ENCODE measurements at regions not wholly inside any gene's neighbourhood (a gene's known extent, or its start where the extent isn't known, plus 50 kb on each side); places are given as distances from the start of the nearest gene placed in this dataset.

DNA sequence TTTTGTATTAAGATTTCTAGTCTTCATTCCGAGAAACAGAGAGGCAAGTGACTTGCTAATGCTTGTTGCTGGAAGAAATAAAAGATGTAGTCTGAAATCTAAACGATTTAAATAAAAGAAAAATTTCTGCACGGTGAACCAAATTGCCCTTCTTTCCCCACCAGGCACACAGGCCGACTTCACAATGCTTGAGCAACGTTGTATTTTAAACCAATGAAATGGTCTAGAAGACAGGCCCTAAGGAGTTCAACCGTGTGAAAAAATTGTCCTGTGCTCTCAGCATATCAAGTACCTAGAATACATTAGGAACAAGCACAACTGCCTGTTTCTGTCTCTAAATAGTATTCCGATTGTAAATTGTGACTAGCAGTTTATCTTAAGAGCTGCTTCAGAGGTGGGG lies 308.8 kb upstream of the SOX4 start:
- Histone ChIP-seq H4K20me1 (ENCODE audit: control insufficient read depth, insufficient read depth, low read length, poor library complexity, severe bottlenecking) (no peaks in the 10 kb centered on the region), H3K79me2 (ENCODE audit: control insufficient read depth, insufficient read depth, low read length) (no peaks in the 10 kb centered on the region), H3K27me3 (replicated peaks in 1 of 4; ENCODE audit: control extremely low read depth in 1 of 4, control insufficient read depth in 3 of 4, insufficient read depth in 4 of 4, low read length in 3 of 4) (no peaks in the 10 kb centered on the region), H3K4me3 (ENCODE audit: control extremely low read depth in 1 of 5, extremely low read depth in 1 of 5, insufficient read depth in 1 of 5, low read depth in 2 of 5, low read length in 4 of 5) (no peak overlapping the region), H3K36me3 (replicated peaks in 1 of 2; ENCODE audit: control extremely low read depth in 1 of 2, control insufficient read depth in 1 of 2, extremely low read depth in 1 of 2, insufficient read depth in 2 of 2, low read length in 1 of 2) (no peaks in the 10 kb centered on the region), H3K27ac (ENCODE audit: low read length in 2 of 2) (no peak overlapping the region), H3K4me2 (replicated peaks; ENCODE audit: low read depth, low read length, poor library complexity, severe bottlenecking) (no peak overlapping the region), H3K4me1 (ENCODE audit: control insufficient read depth in 2 of 2, insufficient read depth in 2 of 2, low read length in 2 of 2) (no peaks in the 10 kb centered on the region), H3K9ac (ENCODE audit: low read length) (no peak overlapping the region), H3K9me3 (ENCODE audit: control extremely low read depth in 1 of 3, control insufficient read depth in 2 of 3, insufficient read depth in 1 of 3, low read length in 2 of 3) (no peaks in the 10 kb centered on the region), H2AFZ (ENCODE audit: insufficient read depth, low read depth, low read length, poor library complexity, severe bottlenecking) (no peak overlapping the region)
- TF ChIP-seq EZH2 (IDR thresholded peaks at IDR 0.05; ENCODE audit: borderline replicate concordance, insufficient read depth, low read depth, low read length, poor library complexity, severe bottlenecking) = no peak
- TF ChIP-seq, protein P1, sequence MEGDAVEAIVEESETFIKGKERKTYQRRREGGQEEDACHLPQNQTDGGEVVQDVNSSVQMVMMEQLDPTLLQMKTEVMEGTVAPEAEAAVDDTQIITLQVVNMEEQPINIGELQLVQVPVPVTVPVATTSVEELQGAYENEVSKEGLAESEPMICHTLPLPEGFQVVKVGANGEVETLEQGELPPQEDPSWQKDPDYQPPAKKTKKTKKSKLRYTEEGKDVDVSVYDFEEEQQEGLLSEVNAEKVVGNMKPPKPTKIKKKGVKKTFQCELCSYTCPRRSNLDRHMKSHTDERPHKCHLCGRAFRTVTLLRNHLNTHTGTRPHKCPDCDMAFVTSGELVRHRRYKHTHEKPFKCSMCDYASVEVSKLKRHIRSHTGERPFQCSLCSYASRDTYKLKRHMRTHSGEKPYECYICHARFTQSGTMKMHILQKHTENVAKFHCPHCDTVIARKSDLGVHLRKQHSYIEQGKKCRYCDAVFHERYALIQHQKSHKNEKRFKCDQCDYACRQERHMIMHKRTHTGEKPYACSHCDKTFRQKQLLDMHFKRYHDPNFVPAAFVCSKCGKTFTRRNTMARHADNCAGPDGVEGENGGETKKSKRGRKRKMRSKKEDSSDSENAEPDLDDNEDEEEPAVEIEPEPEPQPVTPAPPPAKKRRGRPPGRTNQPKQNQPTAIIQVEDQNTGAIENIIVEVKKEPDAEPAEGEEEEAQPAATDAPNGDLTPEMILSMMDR (IDR thresholded peaks at IDR 0.05) = no peak
- no CpG with 5 or more reads among the region's 7 CpGs for WGBS (ENCODE audit: insufficient coverage)
- H3K9me3 Mint-ChIP-seq (ENCODE audit: insufficient read depth) = no peaks in the 10 kb centered on the region
- no peak overlapping the region for H3K27ac Mint-ChIP-seq
- no peak overlapping the region for H3K4me3 Mint-ChIP-seq
- CTCF ChIA-PET = no interaction called here
- POLR2A ChIA-PET = no interaction called here
- H3K4me1 Mint-ChIP-seq = no peaks in the 10 kb centered on the region
- H3K27me3 Mint-ChIP-seq = no peaks in the 10 kb centered on the region
- intact Hi-C loops (cut with micrococcal nuclease) = no loop called here
- DNase-seq = no peak
- no peak for ATAC-seq (ENCODE audit: low read depth)

DNA sequence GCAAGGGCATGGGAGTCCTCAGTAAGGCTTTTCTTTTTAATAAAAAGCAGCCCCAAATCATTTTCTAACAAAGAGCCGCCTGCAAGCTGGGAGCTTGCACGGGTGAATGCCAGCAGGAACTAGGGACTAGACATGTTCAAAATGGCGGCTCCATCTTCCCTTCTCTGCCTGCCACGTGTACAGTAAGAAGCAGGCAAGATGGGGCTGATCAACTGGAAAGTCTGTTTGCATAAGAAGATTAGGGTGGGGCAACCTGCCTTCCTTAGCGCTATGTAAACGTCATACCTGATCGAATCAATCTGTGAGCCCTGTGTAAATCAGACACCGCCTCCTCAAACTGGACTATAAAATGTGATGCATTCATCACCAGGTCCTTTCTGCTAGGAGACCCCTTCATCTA lies 299.4 kb upstream of the SOX4 start:
- Mint-ChIP-seq H3K4me3 (no peak overlapping the region), H3K27ac (no peak overlapping the region), H3K9me3 (ENCODE audit: insufficient read depth) (no peaks in the 10 kb centered on the region), H3K27me3 (peaks cover 20% of the 10 kb centered on the region), H3K4me1 (no peaks in the 10 kb centered on the region)
- Histone ChIP-seq H3K9ac (ENCODE audit: low read length) (no peak overlapping the region), H3K4me2 (replicated peaks; ENCODE audit: low read depth, low read length, poor library complexity, severe bottlenecking) (no peak overlapping the region), H3K4me1 (ENCODE audit: control insufficient read depth in 2 of 2, insufficient read depth in 2 of 2, low read length in 2 of 2) (no peaks in the 10 kb centered on the region), H3K27me3 (replicated peaks in 1 of 4; ENCODE audit: control extremely low read depth in 1 of 4, control insufficient read depth in 3 of 4, insufficient read depth in 4 of 4, low read length in 3 of 4) (no peaks in the 10 kb centered on the region), H3K79me2 (ENCODE audit: control insufficient read depth, insufficient read depth, low read length) (no peaks in the 10 kb centered on the region), H3K27ac (ENCODE audit: low read length in 2 of 2) (no peak overlapping the region), H3K36me3 (replicated peaks in 1 of 2; ENCODE audit: control extremely low read depth in 1 of 2, control insufficient read depth in 1 of 2, extremely low read depth in 1 of 2, insufficient read depth in 2 of 2, low read length in 1 of 2) (no peaks in the 10 kb centered on the region), H4K20me1 (ENCODE audit: control insufficient read depth, insufficient read depth, low read length, poor library complexity, severe bottlenecking) (no peaks in the 10 kb centered on the region), H2AFZ (ENCODE audit: insufficient read depth, low read depth, low read length, poor library complexity, severe bottlenecking) (no peak overlapping the region), H3K4me3 (ENCODE audit: control extremely low read depth in 1 of 5, extremely low read depth in 1 of 5, insufficient read depth in 1 of 5, low read depth in 2 of 5, low read length in 4 of 5) (no peak overlapping the region), H3K9me3 (ENCODE audit: control extremely low read depth in 1 of 3, control insufficient read depth in 2 of 3, insufficient read depth in 1 of 3, low read length in 2 of 3) (peaks cover 0 to 3% (median 0%) of the 10 kb centered on the region in 3 donors)
- no peak for TF ChIP-seq EZH2 (IDR thresholded peaks at IDR 0.05; ENCODE audit: borderline replicate concordance, insufficient read depth, low read depth, low read length, poor library complexity, severe bottlenecking)
- TF ChIP-seq, protein P1 (IDR thresholded peaks at IDR 0.05) = no peak
- ChIA-PET POLR2A (no interaction called here), CTCF (no interaction called here)
- intact Hi-C loops (cut with micrococcal nuclease) = no loop called here
- ATAC-seq (ENCODE audit: low read depth) = no peak
- whole genome bisulfite sequencing (ENCODE audit: insufficient coverage) = 100% methylated on average over 3 of the region's 8 CpGs
- DNase-seq = no peak

Data from B cell (primary cell).